H1 (cell line): ENCODE measurements at regions not wholly inside any gene's neighbourhood (a gene's known extent, or its start where the extent isn't known, plus 50 kb on each side); places are given as distances from the start of the nearest gene placed in this dataset.

Experiments used
- ASH2L ChIP-seq: fragments of 200-600, 300-600 bp; sonication (generic); IDR thresholded peaks from one replicate; pipeline ENCODE4 v1.7.1; 2017; ENCODE audit warnings: low read length
- CEBPB ChIP-seq: IDR thresholded peaks from 2 replicates; pipeline ENCODE4 v1.6.1; 2012; ENCODE audit warnings: low read depth, low read length
- CREB1 ChIP-seq: IDR thresholded peaks from 2 replicates; pipeline ENCODE4 v1.6.1; 2012; ENCODE audit warnings: inconsistent platforms
- EZH2 ChIP-seq: fragments of 200-600 bp; sonication (generic); IDR thresholded peaks from 2 replicates; pipeline ENCODE4 v1.7.1; 2012; ENCODE audit warnings: low read depth, mild to moderate bottlenecking, moderate library complexity, low read length, inconsistent platforms; ENCODE audit not compliant: severe bottlenecking
- JUND ChIP-seq: IDR thresholded peaks from 2 replicates; pipeline ENCODE4 v1.6.1; 2011; ENCODE audit warnings: mild to moderate bottlenecking, improper control_type of control experiment, low read length
- KDM1A ChIP-seq: fragments of 200-600, 300-600 bp; sonication (generic); IDR thresholded peaks from 2 replicates; pipeline ENCODE4 v1.7.1; 2016; ENCODE audit warnings: mild to moderate bottlenecking, low read length, borderline replicate concordance
- MAX ChIP-seq: IDR thresholded peaks from 2 replicates; pipeline ENCODE4 v1.6.1; 2012; ENCODE audit warnings: inconsistent platforms
- POLR2A ChIP-seq, 2 experiments: IDR thresholded peaks; 1 replicate in 1 of 2; 2 replicates in 1 of 2; pipeline ENCODE4 v1.6.1; 2011; ENCODE audit warnings: low read depth in 2 of 2, low read length in 2 of 2, mild to moderate bottlenecking in 2 of 2; ENCODE audit errors: control extremely low read depth in 1 of 2
- SIN3A ChIP-seq, 2 experiments: IDR thresholded peaks in 1 of 2; conservative IDR thresholded peaks in 1 of 2; 2 replicates each; pipeline ENCODE4 v1.6.1; 2011 to 2012; ENCODE audit warnings: low read length in 2 of 2, improper control_type of control experiment in 1 of 2, low read depth in 1 of 2, mild to moderate bottlenecking in 1 of 2
- SIX5 ChIP-seq: IDR thresholded peaks from 2 replicates; pipeline ENCODE4 v1.6.1; 2011; ENCODE audit warnings: mild to moderate bottlenecking, low read depth, low read length
- SP2 ChIP-seq: IDR thresholded peaks from 2 replicates; pipeline ENCODE4 v1.6.1; 2012; ENCODE audit warnings: mild to moderate bottlenecking, low read length, inconsistent platforms
- USF2 ChIP-seq: IDR thresholded peaks from 2 replicates; pipeline ENCODE4 v1.6.1; 2011; ENCODE audit warnings: low read length, improper control_type of control experiment
- TF ChIP-seq, protein P1 (sequence below), 3 experiments: IDR thresholded peaks; 1 replicate in 2 of 3; 2 replicates in 1 of 3; pipeline versions ENCODE4 v1.5.1 to v1.6.1; 2011; ENCODE audit warnings: low read length in 3 of 3, mild to moderate bottlenecking in 3 of 3, inconsistent platforms in 2 of 3, low read depth in 1 of 3, moderate library complexity in 1 of 3; ENCODE audit not compliant: insufficient read depth in 1 of 3; ENCODE audit errors: control extremely low read depth in 1 of 3

- TF ChIP-seq, protein P1, sequence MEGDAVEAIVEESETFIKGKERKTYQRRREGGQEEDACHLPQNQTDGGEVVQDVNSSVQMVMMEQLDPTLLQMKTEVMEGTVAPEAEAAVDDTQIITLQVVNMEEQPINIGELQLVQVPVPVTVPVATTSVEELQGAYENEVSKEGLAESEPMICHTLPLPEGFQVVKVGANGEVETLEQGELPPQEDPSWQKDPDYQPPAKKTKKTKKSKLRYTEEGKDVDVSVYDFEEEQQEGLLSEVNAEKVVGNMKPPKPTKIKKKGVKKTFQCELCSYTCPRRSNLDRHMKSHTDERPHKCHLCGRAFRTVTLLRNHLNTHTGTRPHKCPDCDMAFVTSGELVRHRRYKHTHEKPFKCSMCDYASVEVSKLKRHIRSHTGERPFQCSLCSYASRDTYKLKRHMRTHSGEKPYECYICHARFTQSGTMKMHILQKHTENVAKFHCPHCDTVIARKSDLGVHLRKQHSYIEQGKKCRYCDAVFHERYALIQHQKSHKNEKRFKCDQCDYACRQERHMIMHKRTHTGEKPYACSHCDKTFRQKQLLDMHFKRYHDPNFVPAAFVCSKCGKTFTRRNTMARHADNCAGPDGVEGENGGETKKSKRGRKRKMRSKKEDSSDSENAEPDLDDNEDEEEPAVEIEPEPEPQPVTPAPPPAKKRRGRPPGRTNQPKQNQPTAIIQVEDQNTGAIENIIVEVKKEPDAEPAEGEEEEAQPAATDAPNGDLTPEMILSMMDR (IDR thresholded peaks at IDR 0.05; ENCODE audit: control extremely low read depth in 1 of 3, insufficient read depth in 1 of 3, low read depth in 1 of 3, low read length in 3 of 3) = no peak
- no peak for TF ChIP-seq SIN3A (conservative IDR thresholded peaks at IDR 0.05 in 1 of 2, IDR thresholded peaks at IDR 0.05 in 1 of 2; ENCODE audit: low read depth in 1 of 2, low read length in 2 of 2)
- no peak for TF ChIP-seq EZH2
- no peak for TF ChIP-seq CREB1
- no peak for TF ChIP-seq MAX
- TF ChIP-seq KDM1A = no peak
- TF ChIP-seq JUND = no peak
- TF ChIP-seq ASH2L = no peak
- no peak for TF ChIP-seq CEBPB
- no peak for TF ChIP-seq SP2
- TF ChIP-seq POLR2A (IDR thresholded peaks at IDR 0.05; ENCODE audit: control extremely low read depth in 1 of 2, low read depth in 2 of 2, low read length in 2 of 2) = no peak
- TF ChIP-seq SIX5 = no peak
- no peak for TF ChIP-seq USF2
Measured at GRCh38 chr20:48201188-48201587, 415.9 kb upstream of the SULF2 start.
